Rectal smooth muscle tissue (tissue), 1 donor: ENCODE measurements at regions not wholly inside any gene's neighbourhood (a gene's known extent, or its start where the extent isn't known, plus 50 kb on each side); places are given as distances from the start of the nearest gene placed in this dataset.
"Not testable (repeated sequence)": the region's sequence is repeated elsewhere in the genome, so short reads cannot be mapped to it uniquely, and the experiment has no call there.

Experiments used
- H3K27ac ChIP-seq: one replicate; pipeline ENCODE4 v1.7.0; 2013; ENCODE audit warnings: low read depth, low read length, inconsistent platforms
- H3K27me3 ChIP-seq: one replicate; pipeline ENCODE4 v1.7.0; 2013; ENCODE audit warnings: low read length; ENCODE audit not compliant: control insufficient read depth, insufficient read depth
- H3K36me3 ChIP-seq: one replicate; pipeline ENCODE4 v1.7.0; 2013; ENCODE audit warnings: low read length; ENCODE audit not compliant: control insufficient read depth, insufficient read depth
- H3K4me1 ChIP-seq: one replicate; pipeline ENCODE4 v1.7.0; 2013; ENCODE audit warnings: low read length; ENCODE audit not compliant: control insufficient read depth, insufficient read depth
- H3K4me3 ChIP-seq: one replicate; pipeline ENCODE4 v1.7.0; 2013; ENCODE audit warnings: low read length
- H3K9ac ChIP-seq: one replicate; pipeline ENCODE4 v1.7.0; 2013; ENCODE audit warnings: low read length

- H3K27ac ChIP-seq, result no peak overlapping the region
- H3K9ac ChIP-seq, result no peak overlapping the region
- H3K4me1 ChIP-seq, result no peaks in the 10 kb centered on the region
- no peak overlapping the region for H3K4me3 ChIP-seq
- no peaks in the 10 kb centered on the region for H3K27me3 ChIP-seq
- no peaks in the 10 kb centered on the region for H3K36me3 ChIP-seq
These were observed 105.6 kb upstream of the DAPK1 start for GRCh38 chr9:87392086-87392485.

- Histone ChIP-seq H3K27ac (no peak overlapping the region), H3K36me3 (no peaks in the 10 kb centered on the region), H3K27me3 (no peaks in the 10 kb centered on the region), H3K9ac (no peak overlapping the region), H3K4me3 (no peak overlapping the region), H3K4me1 (no peaks in the 10 kb centered on the region)
These were observed 103.9 kb upstream of the DAPK1 start for GRCh38 chr9:87393706-87394230.

DNA sequence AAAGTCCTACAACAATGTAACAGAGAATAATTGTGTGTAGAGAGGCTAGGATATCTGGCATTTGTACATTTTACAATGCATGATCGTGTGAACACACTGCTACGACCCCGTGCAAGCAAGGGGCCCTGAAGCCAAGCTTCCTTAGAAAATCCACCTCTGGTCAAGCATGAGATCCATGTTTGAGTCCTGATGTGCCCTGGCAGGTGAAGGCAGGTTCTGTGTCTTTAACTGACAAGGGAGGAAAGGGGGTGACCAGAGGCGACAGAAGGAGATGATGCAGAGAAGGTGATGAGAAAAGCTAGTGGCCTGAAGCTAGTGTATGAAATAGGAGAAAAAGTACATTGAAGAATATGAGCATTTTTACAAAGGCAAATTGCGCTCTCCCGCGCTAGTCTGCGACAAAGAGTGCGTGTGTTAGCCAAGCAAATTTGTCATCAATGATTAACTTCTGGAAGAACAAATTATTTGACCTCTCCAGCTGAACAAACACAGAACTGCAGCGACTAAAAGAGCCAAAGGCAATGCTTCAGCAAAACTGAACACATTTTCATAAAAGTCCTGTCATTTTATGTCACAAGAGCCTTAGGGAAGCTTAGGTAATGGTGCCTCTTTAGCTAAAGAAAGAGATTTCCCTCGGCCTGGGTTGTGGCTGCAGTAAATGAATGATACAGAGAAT is 101.7 kb upstream of the DAPK1 start:
- no peaks in the 10 kb centered on the region for H3K4me1 ChIP-seq
- H3K27ac ChIP-seq, result no peak overlapping the region
- no peaks in the 10 kb centered on the region for H3K27me3 ChIP-seq
- H3K36me3 ChIP-seq, result no peaks in the 10 kb centered on the region
- H3K9ac ChIP-seq, result no peak overlapping the region
- no peak overlapping the region for H3K4me3 ChIP-seq

GRCh38 chr9:87401681-87402080 is 96.0 kb upstream of the DAPK1 start:
- Histone ChIP-seq H3K4me3 (no peak overlapping the region), H3K36me3 (no peaks in the 10 kb centered on the region), H3K27me3 (no peaks in the 10 kb centered on the region), H3K9ac (no peak overlapping the region), H3K4me1 (no peaks in the 10 kb centered on the region), H3K27ac (no peak overlapping the region)

GRCh38 chr9:87402537-87402936 is 95.1 kb upstream of the DAPK1 start:
- Histone ChIP-seq H3K4me1 (no peaks in the 10 kb centered on the region), H3K27me3 (no peaks in the 10 kb centered on the region), H3K36me3 (no peaks in the 10 kb centered on the region), H3K9ac (no peak overlapping the region), H3K4me3 (no peak overlapping the region), H3K27ac (no peak overlapping the region)

GRCh38 chr9:87405677-87406542 is 91.8 kb upstream of the DAPK1 start:
- no peak overlapping the region for H3K4me3 ChIP-seq
- H3K27me3 ChIP-seq, result no peaks in the 10 kb centered on the region
- no peak overlapping the region for H3K27ac ChIP-seq
- no peak overlapping the region for H3K9ac ChIP-seq
- H3K4me1 ChIP-seq, result no peaks in the 10 kb centered on the region
- no peaks in the 10 kb centered on the region for H3K36me3 ChIP-seq

DNA sequence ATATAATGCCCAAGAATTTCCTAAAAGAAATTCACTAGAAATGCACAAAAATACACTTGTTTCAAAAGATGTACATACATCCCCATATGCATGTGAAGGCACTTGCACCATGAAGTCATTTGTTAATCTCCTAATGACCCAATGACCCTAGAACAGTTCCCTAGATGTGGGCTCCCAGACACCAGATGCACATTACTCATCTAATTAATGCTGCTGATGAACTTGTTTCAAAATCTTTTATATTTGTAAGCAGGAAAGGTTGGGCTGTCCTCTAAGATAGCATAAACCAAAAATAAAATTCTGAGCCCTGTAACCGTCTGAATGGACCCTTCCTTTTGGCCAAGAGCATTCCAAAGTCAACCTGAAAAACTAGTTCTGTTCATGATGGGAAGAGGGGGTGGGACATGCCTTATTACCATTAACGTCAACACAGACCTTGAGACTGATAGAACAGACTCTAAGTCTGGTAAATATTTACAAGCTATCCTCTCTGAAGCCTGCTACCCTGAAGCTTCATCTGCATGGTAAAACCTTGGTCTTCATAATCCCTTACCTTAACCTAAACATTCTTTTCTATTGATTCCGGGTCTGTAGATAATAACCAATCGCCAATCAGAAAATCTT is 91.0 kb upstream of the DAPK1 start:
- Histone ChIP-seq H3K4me1 (no peaks in the 10 kb centered on the region), H3K27ac (no peak overlapping the region)

GRCh38 chr9:87410047-87411005 is 87.3 kb upstream of the DAPK1 start:
- not testable (repeated sequence) for H3K36me3 ChIP-seq, H3K4me3 ChIP-seq, H3K9ac ChIP-seq, H3K4me1 ChIP-seq, H3K27ac ChIP-seq, H3K27me3 ChIP-seq

More for the DNA sequence above, 91.0 kb upstream of the DAPK1 start:
- H3K27me3 ChIP-seq, result no peaks in the 10 kb centered on the region
- no peak overlapping the region for H3K4me3 ChIP-seq
- no peaks in the 10 kb centered on the region for H3K36me3 ChIP-seq
- no peak overlapping the region for H3K9ac ChIP-seq

GRCh38 chr9:87420884-87421283 is 76.8 kb upstream of the DAPK1 start:
- Histone ChIP-seq H3K27me3 (no peaks in the 10 kb centered on the region), H3K9ac (no peak overlapping the region), H3K4me3 (no peak overlapping the region), H3K4me1 (no peaks in the 10 kb centered on the region), H3K27ac (no peak overlapping the region), H3K36me3 (no peaks in the 10 kb centered on the region)

GRCh38 chr9:87421734-87422133 is 75.9 kb upstream of the DAPK1 start:
- no peak overlapping the region for H3K27ac ChIP-seq
- no peaks in the 10 kb centered on the region for H3K4me1 ChIP-seq
- no peak overlapping the region for H3K4me3 ChIP-seq
- no peaks in the 10 kb centered on the region for H3K27me3 ChIP-seq
- H3K36me3 ChIP-seq, result no peaks in the 10 kb centered on the region
- H3K9ac ChIP-seq, result no peak overlapping the region

- H3K4me3 ChIP-seq, result no peak overlapping the region
These were observed 74.7 kb upstream of the DAPK1 start for GRCh38 chr9:87422999-87423398.

DNA sequence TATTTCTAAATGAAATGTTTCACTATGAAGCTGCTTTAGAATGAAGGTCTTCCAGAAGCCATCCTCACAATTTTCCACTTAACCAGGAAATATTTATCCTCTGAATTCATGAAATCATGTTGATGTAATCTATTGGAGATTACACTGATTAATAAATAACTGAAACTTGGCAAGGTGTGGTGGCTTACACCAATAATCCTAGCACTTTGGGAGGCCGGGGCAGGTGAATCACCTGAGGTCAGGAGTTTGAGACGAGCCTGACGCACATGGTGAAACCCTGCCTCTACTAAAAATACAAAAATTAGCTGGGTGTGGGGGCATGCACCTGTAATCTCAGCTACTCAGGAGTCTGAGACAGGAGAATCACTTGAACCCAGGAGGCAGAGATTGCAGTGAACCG is 73.8 kb upstream of the DAPK1 start:
- H3K4me1 ChIP-seq, H3K27ac ChIP-seq, H3K4me3 ChIP-seq, H3K27me3 ChIP-seq, H3K9ac ChIP-seq, H3K36me3 ChIP-seq: not testable (repeated sequence)

More at GRCh38 chr9:87422999-87423398, 74.7 kb upstream of the DAPK1 start:
- Histone ChIP-seq H3K4me1 (no peaks in the 10 kb centered on the region), H3K9ac (no peak overlapping the region), H3K27me3 (no peaks in the 10 kb centered on the region), H3K36me3 (no peaks in the 10 kb centered on the region), H3K27ac (no peak overlapping the region)
